GM19467 (cell line): ENCODE measurements at regions not wholly inside any gene's neighbourhood (a gene's known extent, or its start where the extent isn't known, plus 50 kb on each side); places are given as distances from the start of the nearest gene placed in this dataset.

Experiments used
- ATAC-seq: cut with Tn5 transposase; IDR thresholded peaks from one replicate; pipeline ENCODE4 v1.9.1; 2021; ENCODE audit warnings: mild to moderate bottlenecking, moderate library complexity; ENCODE audit not compliant: unreplicated experiment

GRCh38 chr16:72424757-72425156, 252.8 kb upstream of the PMFBP1 start:
- ATAC-seq = no peak

GRCh38 chr16:72422308-72422897, 250.4 kb upstream of the PMFBP1 start:
- no peak for ATAC-seq

- ATAC-seq = no peak
These were observed 247.7 kb upstream of the PMFBP1 start for GRCh38 chr16:72419638-72420037.

GRCh38 chr16:72415379-72415778, 243.4 kb upstream of the PMFBP1 start:
- no peak for ATAC-seq

GRCh38 chr16:72410492-72410891, 238.5 kb upstream of the PMFBP1 start:
- ATAC-seq = no peak

GRCh38 chr16:72409423-72409822, 237.5 kb upstream of the PMFBP1 start:
- no peak for ATAC-seq

GRCh38 chr16:72406390-72406789, 234.4 kb upstream of the PMFBP1 start:
- no peak for ATAC-seq

GRCh38 chr16:72404299-72404698, 232.3 kb upstream of the PMFBP1 start:
- no peak for ATAC-seq

- no peak for ATAC-seq
These were observed 229.1 kb upstream of the PMFBP1 start for GRCh38 chr16:72401084-72401361.

GRCh38 chr16:72400257-72401083, 228.5 kb upstream of the PMFBP1 start:
- ATAC-seq = no peak

- ATAC-seq = no peak
These were observed 227.9 kb upstream of the PMFBP1 start for GRCh38 chr16:72399811-72400210.

GRCh38 chr16:72397876-72398275, 225.9 kb upstream of the PMFBP1 start:
- ATAC-seq = no peak

- no peak for ATAC-seq
These were observed 222.6 kb upstream of the PMFBP1 start for GRCh38 chr16:72394526-72394925.

- no peak for ATAC-seq
These were observed 217.8 kb upstream of the PMFBP1 start for GRCh38 chr16:72389791-72390190.

GRCh38 chr16:72388007-72388406, 216.1 kb upstream of the PMFBP1 start:
- ATAC-seq = no peak

- ATAC-seq = no peak
These were observed 212.7 kb upstream of the PMFBP1 start for GRCh38 chr16:72384651-72385050.

- ATAC-seq = no peak
These were observed 208.3 kb upstream of the PMFBP1 start for GRCh38 chr16:72380283-72380682.

GRCh38 chr16:72373201-72373600, 201.2 kb upstream of the PMFBP1 start:
- no peak for ATAC-seq

GRCh38 chr16:72372087-72373045, 200.4 kb upstream of the PMFBP1 start:
- no peak for ATAC-seq

- ATAC-seq = no peak
These were observed 199.5 kb upstream of the PMFBP1 start for GRCh38 chr16:72371307-72372086.

- no peak for ATAC-seq
These were observed 197.3 kb upstream of the PMFBP1 start for GRCh38 chr16:72369274-72369673.
